Mesendoderm (in vitro differentiated cells): ENCODE measurements at regions not wholly inside any gene's neighbourhood (a gene's known extent, or its start where the extent isn't known, plus 50 kb on each side); places are given as distances from the start of the nearest gene placed in this dataset.

ENCODE experiments used
- DNase-seq: peaks from one replicate; pipeline ENCODE4 v3.0.0; 2013
- H2AK5ac ChIP-seq: 2 replicates; pipeline ENCODE4 v1.6.1; 2013; ENCODE audit warnings: low read length, inconsistent platforms
- H2BK120ac ChIP-seq: 2 replicates; pipeline ENCODE4 v1.6.1; 2013; ENCODE audit warnings: low read depth, mild to moderate bottlenecking, low read length, moderate library complexity, mixed read lengths
- H2BK15ac ChIP-seq: replicated peaks from 2 replicates; pipeline ENCODE4 v1.6.1; 2013; ENCODE audit warnings: low read depth, mild to moderate bottlenecking, moderate library complexity
- H2BK5ac ChIP-seq: 2 replicates; pipeline ENCODE4 v1.6.1; 2013; ENCODE audit warnings: low read length, inconsistent platforms
- H3K18ac ChIP-seq: 2 replicates; pipeline ENCODE4 v1.6.1; 2013; ENCODE audit warnings: mild to moderate bottlenecking, low read length, mixed read lengths
- H3K23ac ChIP-seq: one replicate; pipeline ENCODE4 v1.6.1; 2013; ENCODE audit warnings: low read length
- H3K27ac ChIP-seq: 2 replicates; pipeline ENCODE4 v1.5.1; 2013; ENCODE audit warnings: low read depth, mild to moderate bottlenecking, inconsistent platforms, low read length, moderate library complexity
- H3K27me3 ChIP-seq: 2 replicates; pipeline ENCODE4 v1.6.1; 2013; ENCODE audit warnings: low read length, control low read depth, mild to moderate bottlenecking, inconsistent platforms; ENCODE audit not compliant: insufficient read depth, poor library complexity
- H3K36me3 ChIP-seq: 2 replicates; pipeline ENCODE4 v1.6.1; 2013; ENCODE audit warnings: low read length, inconsistent platforms; ENCODE audit not compliant: control insufficient read depth, insufficient read depth
- H3K4ac ChIP-seq: one replicate; pipeline ENCODE4 v1.6.1; 2013; ENCODE audit warnings: low read depth, mild to moderate bottlenecking, low read length, moderate library complexity
- H3K4me1 ChIP-seq: 2 replicates; pipeline ENCODE4 v1.6.1; 2013; ENCODE audit warnings: low read depth, low read length, inconsistent platforms; ENCODE audit not compliant: control insufficient read depth
- H3K4me2 ChIP-seq: 2 replicates; pipeline ENCODE4 v1.6.1; 2013; ENCODE audit warnings: low read length
- H3K4me3 ChIP-seq: 2 replicates; pipeline ENCODE4 v1.5.1; 2013; ENCODE audit warnings: mild to moderate bottlenecking, low read length
- H3K56ac ChIP-seq: one replicate; pipeline ENCODE4 v1.6.1; 2013; ENCODE audit warnings: low read length
- H3K79me1 ChIP-seq: 2 replicates; pipeline ENCODE4 v1.6.1; 2013; ENCODE audit warnings: low read length, inconsistent platforms
- H3K79me2 ChIP-seq: 2 replicates; pipeline ENCODE4 v1.6.1; 2013; ENCODE audit warnings: mild to moderate bottlenecking, low read length; ENCODE audit not compliant: control insufficient read depth, insufficient read depth
- H3K9ac ChIP-seq: 2 replicates; pipeline ENCODE4 v1.6.1; 2013; ENCODE audit warnings: low read length, inconsistent platforms
- H4K5ac ChIP-seq: one replicate; pipeline ENCODE4 v1.6.1; 2013; ENCODE audit warnings: low read length
- H4K8ac ChIP-seq: one replicate; pipeline ENCODE4 v1.6.1; 2013; ENCODE audit warnings: low read depth, mild to moderate bottlenecking, control low read depth, low read length, moderate library complexity
- WGBS: extraction: QIAGEN DNeasy Blood & Tissue Kit; methylation state at CpG from one replicate; pipeline ENCODE4 v1.1.7; 2013; ENCODE audit warnings: low lambda C conversion rate, missing lambda C conversion rate; ENCODE audit not compliant: insufficient coverage; ENCODE audit errors: extremely low coverage; 5-methylcytosine and 5-hydroxymethylcytosine counted together

DNA sequence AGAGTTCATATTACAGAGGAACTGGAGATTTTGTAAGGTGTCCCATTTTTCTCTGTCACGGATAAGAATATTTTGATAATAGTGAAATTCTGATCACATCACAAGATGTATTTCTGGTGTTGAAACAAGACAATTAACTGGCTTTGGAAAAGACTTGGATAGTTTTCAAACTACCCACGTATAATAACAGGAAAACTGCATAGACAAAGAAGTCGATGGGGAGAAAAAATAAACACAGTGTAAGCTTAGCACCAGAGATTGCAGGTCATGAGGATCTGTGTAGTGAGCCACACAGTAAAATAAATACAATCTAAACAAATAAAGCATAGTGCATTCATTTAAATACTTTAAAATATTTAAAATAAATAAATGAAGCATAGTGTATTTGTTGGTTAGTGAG is 452.3 kb upstream of the ADAMTS5 start:
- peaks cover 3% of the 10 kb centered on the region for H3K4me1 ChIP-seq
- DNase-seq, result no peak
- no peak overlapping the region for H3K56ac ChIP-seq
- H3K9ac ChIP-seq, result no peak overlapping the region
- WGBS, result no CpG with 5 or more reads among the region's 3 CpGs
- no peak overlapping the region for H3K27ac ChIP-seq
- no peak overlapping the region for H4K8ac ChIP-seq
- no peak overlapping the region for H3K4ac ChIP-seq
- no peak overlapping the region for H2BK15ac ChIP-seq
- no peaks in the 10 kb centered on the region for H3K79me1 ChIP-seq
- H2BK5ac ChIP-seq, result no peak overlapping the region
- no peaks in the 10 kb centered on the region for H3K27me3 ChIP-seq
- no peak overlapping the region for H3K4me3 ChIP-seq
- no peak overlapping the region for H3K4me2 ChIP-seq
- no peak overlapping the region for H3K23ac ChIP-seq
- no peak overlapping the region for H4K5ac ChIP-seq
- H3K18ac ChIP-seq, result no peak overlapping the region
- H2AK5ac ChIP-seq, result no peak overlapping the region
- H3K79me2 ChIP-seq, result no peaks in the 10 kb centered on the region
- H3K36me3 ChIP-seq, result no peaks in the 10 kb centered on the region
- H2BK120ac ChIP-seq, result no peak overlapping the region

DNA sequence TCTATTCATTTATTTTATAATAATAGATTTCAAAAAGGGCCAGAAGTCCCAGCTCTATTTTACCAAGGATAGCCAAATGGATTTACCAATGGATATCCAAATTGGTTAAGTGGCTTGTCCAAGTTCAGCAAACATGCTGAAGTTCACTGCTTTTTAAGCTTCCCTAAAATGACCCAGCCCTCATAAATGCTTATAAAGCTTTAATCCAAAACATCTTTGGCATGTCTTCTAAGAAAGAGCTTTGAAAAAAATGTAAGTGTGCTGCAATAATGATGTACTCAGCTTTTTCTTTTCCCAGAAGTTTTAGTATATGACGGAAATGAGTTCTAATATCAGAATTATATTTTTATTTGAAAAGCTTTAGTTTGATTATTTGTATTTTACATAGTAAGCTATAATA is 451.5 kb upstream of the ADAMTS5 start:
- Histone ChIP-seq H4K8ac (no peak overlapping the region), H3K4me2 (no peak overlapping the region), H2BK5ac (no peak overlapping the region), H3K4ac (no peak overlapping the region), H3K23ac (no peak overlapping the region), H3K9ac (no peak overlapping the region), H3K36me3 (no peaks in the 10 kb centered on the region), H3K56ac (no peak overlapping the region), H3K79me1 (no peaks in the 10 kb centered on the region), H4K5ac (no peak overlapping the region), H2BK15ac (no peak overlapping the region), H3K4me1 (no peaks in the 10 kb centered on the region), H3K27me3 (no peaks in the 10 kb centered on the region), H2BK120ac (no peak overlapping the region), H3K18ac (no peak overlapping the region), H3K27ac (no peak overlapping the region), H3K4me3 (no peak overlapping the region), H3K79me2 (no peaks in the 10 kb centered on the region), H2AK5ac (no peak overlapping the region)
- no CpG with 5 or more reads among the region's 1 CpG for WGBS
- no peak for DNase-seq

DNA sequence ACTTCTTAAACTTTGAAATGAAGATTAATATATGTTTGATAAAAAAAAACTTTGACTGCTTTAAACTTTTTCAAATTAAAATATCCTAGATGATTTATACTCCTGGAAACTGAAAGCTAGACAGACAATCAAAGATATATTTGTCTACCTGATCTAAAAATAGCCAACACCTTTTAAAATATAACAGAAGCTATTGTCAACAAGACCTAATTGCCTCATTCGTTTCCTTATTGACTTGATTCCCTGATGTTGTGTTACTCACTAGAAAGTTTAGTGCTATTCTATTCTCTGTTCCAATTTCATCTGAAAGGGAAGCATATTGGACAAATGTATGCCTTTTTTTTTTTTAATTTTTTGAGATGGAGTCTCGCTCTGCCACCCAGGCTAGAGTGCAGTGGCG is 445.6 kb upstream of the ADAMTS5 start:
- Histone ChIP-seq H4K8ac (no peak overlapping the region), H4K5ac (no peak overlapping the region), H3K4me2 (no peak overlapping the region), H2BK15ac (no peak overlapping the region), H3K9ac (no peak overlapping the region), H3K79me2 (no peaks in the 10 kb centered on the region), H3K27me3 (no peaks in the 10 kb centered on the region), H2AK5ac (no peak overlapping the region), H3K18ac (no peak overlapping the region), H3K4me1 (no peaks in the 10 kb centered on the region), H3K79me1 (no peaks in the 10 kb centered on the region), H3K36me3 (no peaks in the 10 kb centered on the region), H3K56ac (no peak overlapping the region), H3K27ac (no peak overlapping the region), H3K23ac (no peak overlapping the region), H2BK120ac (no peak overlapping the region), H2BK5ac (no peak overlapping the region), H3K4ac (no peak overlapping the region), H3K4me3 (no peak overlapping the region)
- no peak for DNase-seq
- WGBS, result no CpG with 5 or more reads among the region's 3 CpGs

DNA sequence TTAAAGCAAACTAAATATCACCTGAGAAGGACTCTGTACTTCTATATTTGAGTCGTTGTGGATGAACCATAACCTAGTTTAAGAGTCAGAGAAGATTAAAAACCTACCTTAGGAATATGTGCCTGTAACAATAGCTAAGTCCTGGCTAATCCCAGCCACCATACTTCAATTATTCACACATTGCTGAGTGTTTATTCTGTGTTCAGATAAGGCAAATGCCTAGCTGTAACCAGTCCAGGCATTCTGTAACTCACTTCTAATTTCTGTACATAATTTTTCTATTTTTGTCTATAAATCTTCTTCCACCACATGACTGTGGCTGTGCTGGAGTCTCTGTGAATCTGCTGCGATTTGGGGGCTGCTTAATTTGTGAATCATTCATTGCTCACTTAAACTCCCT is 441.9 kb upstream of the ADAMTS5 start:
- Histone ChIP-seq H2BK120ac (no peak overlapping the region), H3K9ac (no peak overlapping the region), H4K5ac (no peak overlapping the region), H2BK5ac (no peak overlapping the region), H3K4me1 (no peaks in the 10 kb centered on the region), H2BK15ac (no peak overlapping the region), H3K27ac (no peak overlapping the region), H3K4ac (no peak overlapping the region), H3K4me3 (no peak overlapping the region), H3K36me3 (no peaks in the 10 kb centered on the region), H3K79me1 (no peaks in the 10 kb centered on the region), H3K18ac (no peak overlapping the region), H3K23ac (no peak overlapping the region), H3K4me2 (no peak overlapping the region), H2AK5ac (no peak overlapping the region), H3K56ac (no peak overlapping the region), H3K79me2 (no peaks in the 10 kb centered on the region), H4K8ac (no peak overlapping the region), H3K27me3 (no peaks in the 10 kb centered on the region)
- no peak for DNase-seq
- no CpG with 5 or more reads among the region's 2 CpGs for WGBS

DNA sequence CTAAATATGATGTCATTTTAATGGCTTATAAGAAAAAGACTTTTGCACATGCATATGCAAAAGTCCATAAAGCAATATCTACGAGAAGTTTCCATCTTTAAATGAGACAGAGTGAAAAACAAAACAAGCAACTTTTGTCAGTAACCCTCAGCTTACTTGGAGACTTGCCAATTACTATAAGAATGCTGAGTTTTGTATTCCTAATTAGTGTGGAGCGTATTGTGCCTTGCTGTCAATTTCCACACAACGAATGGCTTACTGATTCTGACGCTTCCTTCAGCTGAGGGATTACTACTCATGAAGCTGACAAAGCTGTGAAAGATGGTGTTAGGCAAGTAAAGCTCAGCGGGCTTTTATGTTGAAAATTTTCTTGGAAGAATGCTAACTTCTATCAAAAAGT is 440.4 kb upstream of the ADAMTS5 start:
- WGBS, result no CpG with 5 or more reads among the region's 5 CpGs
- no peak overlapping the region for H2BK120ac ChIP-seq
- H3K79me2 ChIP-seq, result no peaks in the 10 kb centered on the region
- H4K8ac ChIP-seq, result no peak overlapping the region
- H3K4me2 ChIP-seq, result no peak overlapping the region
- no peaks in the 10 kb centered on the region for H3K27me3 ChIP-seq
- H3K56ac ChIP-seq, result no peak overlapping the region
- no peaks in the 10 kb centered on the region for H3K79me1 ChIP-seq
- no peak for DNase-seq
- no peak overlapping the region for H3K27ac ChIP-seq
- no peak overlapping the region for H3K23ac ChIP-seq
- H3K4ac ChIP-seq, result no peak overlapping the region
- no peak overlapping the region for H2AK5ac ChIP-seq
- H2BK5ac ChIP-seq, result no peak overlapping the region
- no peaks in the 10 kb centered on the region for H3K36me3 ChIP-seq
- no peak overlapping the region for H4K5ac ChIP-seq
- no peak overlapping the region for H3K9ac ChIP-seq
- no peak overlapping the region for H3K18ac ChIP-seq
- H3K4me3 ChIP-seq, result no peak overlapping the region
- no peaks in the 10 kb centered on the region for H3K4me1 ChIP-seq
- no peak overlapping the region for H2BK15ac ChIP-seq

DNA sequence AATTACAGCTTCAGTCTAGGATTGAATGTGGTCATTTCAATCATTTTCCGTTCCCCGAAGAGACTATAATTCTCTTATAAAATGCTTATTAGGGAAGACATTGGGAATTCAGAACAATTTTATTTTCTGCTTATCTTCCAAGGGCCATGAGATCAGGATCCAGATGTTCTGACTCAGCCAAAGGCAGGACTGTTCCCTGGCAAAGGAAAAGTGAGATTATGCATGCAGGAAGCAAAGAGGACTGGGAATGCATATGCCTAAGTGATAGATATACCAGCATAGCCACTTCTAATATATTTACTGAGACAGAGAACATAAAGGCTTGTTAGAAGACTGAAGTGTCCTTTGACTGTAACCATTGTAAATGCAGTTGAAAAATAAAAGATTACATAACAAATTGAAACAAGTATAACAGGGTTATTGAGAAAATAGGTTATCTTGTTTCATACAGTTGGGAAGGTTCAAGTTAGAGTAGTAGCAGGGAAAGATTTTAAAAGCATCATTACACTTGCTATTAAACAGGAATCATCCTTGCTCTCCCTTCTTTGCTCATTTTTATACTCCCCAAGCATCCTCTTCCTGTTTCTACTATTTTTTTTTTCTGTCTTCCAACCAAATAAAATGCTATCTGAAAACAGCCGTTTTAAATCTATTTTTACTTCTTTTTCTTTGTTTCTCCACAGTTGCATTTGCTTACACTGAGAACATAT is 439.6 kb upstream of the ADAMTS5 start:
- no peak overlapping the region for H2BK15ac ChIP-seq
- no peak overlapping the region for H3K18ac ChIP-seq
- H3K79me2 ChIP-seq, result no peaks in the 10 kb centered on the region
- no peak overlapping the region for H2BK5ac ChIP-seq
- H3K36me3 ChIP-seq, result no peaks in the 10 kb centered on the region
- no peaks in the 10 kb centered on the region for H3K27me3 ChIP-seq
- H3K4me3 ChIP-seq, result no peak overlapping the region
- no peak overlapping the region for H2BK120ac ChIP-seq
- H3K56ac ChIP-seq, result no peak overlapping the region
- no peak overlapping the region for H2AK5ac ChIP-seq
- no peaks in the 10 kb centered on the region for H3K4me1 ChIP-seq
- no peak overlapping the region for H3K27ac ChIP-seq
- H3K4ac ChIP-seq, result no peak overlapping the region
- H3K23ac ChIP-seq, result no peak overlapping the region
- no CpG with 5 or more reads among the region's 3 CpGs for WGBS
- no peak overlapping the region for H3K4me2 ChIP-seq
- peak; percentile 11 for DNase-seq
- no peak overlapping the region for H4K8ac ChIP-seq
- no peak overlapping the region for H3K9ac ChIP-seq
- no peak overlapping the region for H4K5ac ChIP-seq
- no peaks in the 10 kb centered on the region for H3K79me1 ChIP-seq
